WTC11 (cell line): ENCODE measurements at regions not wholly inside any gene's neighbourhood (a gene's known extent, or its start where the extent isn't known, plus 50 kb on each side); places are given as distances from the start of the nearest gene placed in this dataset.

Experiments
- ATAC-seq: fragments of 200-7000 bp; cut with Tn5 transposase; 2 replicates; pipeline ENCODE4 v1.10.0; 2021; ENCODE audit warnings: mild to moderate bottlenecking, moderate library complexity
- CTCF ChIA-PET: fragments of 300-600 bp; sonication (Branson Sonifier 250); formaldehyde crosslinking; loops from one replicate; lab custom pipeline; 2021; ENCODE audit warnings: antibody characterized with exemption; lab: Charles Lee
- POLR2A ChIA-PET: fragments of 350-600 bp; sonication (Branson Sonifier 250); formaldehyde crosslinking; loops from one replicate; lab custom pipeline; 2021; ENCODE audit warnings: antibody characterized with exemption; lab: Charles Lee
- DNase-seq: peaks from one replicate; pipeline ENCODE4 v3.0.0; 2021; ENCODE audit warnings: low spot score
- H3K27ac Mint-ChIP-seq: 2 replicates; pipeline ENCODE4 v1.8.0; 2021; ENCODE audit warnings: mixed read lengths
- H3K27me3 Mint-ChIP-seq: 2 replicates; pipeline ENCODE4 v1.8.0; 2021; ENCODE audit warnings: low read depth, mild to moderate bottlenecking, moderate library complexity, mixed read lengths
- H3K36me3 Mint-ChIP-seq: 2 replicates; pipeline ENCODE4 v1.8.0; 2021; ENCODE audit warnings: mixed read lengths
- H3K4me1 Mint-ChIP-seq: 2 replicates; pipeline ENCODE4 v1.8.0; 2022; ENCODE audit warnings: mixed read lengths
- H3K4me3 Mint-ChIP-seq: 2 replicates; pipeline ENCODE4 v1.8.0; 2021; ENCODE audit warnings: mild to moderate bottlenecking, moderate library complexity, mixed read lengths
- H3K9me3 Mint-ChIP-seq: 2 replicates; pipeline ENCODE4 v1.8.0; 2021; ENCODE audit warnings: mixed read lengths
- CREB1 ChIP-seq: sonication (generic); formaldehyde crosslinking; IDR thresholded peaks from 2 replicates; pipeline ENCODE4 v1.8.0; 2023; ENCODE audit warnings: mild to moderate bottlenecking, missing genetic modification reagents
- ETV6 ChIP-seq: sonication (generic); formaldehyde crosslinking; IDR thresholded peaks from 2 replicates; pipeline ENCODE4 v1.8.1; 2022; ENCODE audit warnings: mild to moderate bottlenecking, missing genetic modification reagents
- IRF2 ChIP-seq: sonication (generic); formaldehyde crosslinking; IDR thresholded peaks from 2 replicates; pipeline ENCODE4 v1.8.0; 2022; ENCODE audit warnings: low read depth, missing genetic modification reagents, borderline replicate concordance
- MYBL2 ChIP-seq: sonication (generic); formaldehyde crosslinking; IDR thresholded peaks from 2 replicates; pipeline ENCODE4 v1.8.1; 2023; ENCODE audit warnings: mild to moderate bottlenecking, moderate library complexity, missing genetic modification reagents
- NR1H2 ChIP-seq: sonication (generic); formaldehyde crosslinking; IDR thresholded peaks from 2 replicates; pipeline ENCODE4 v1.9.0; 2021; ENCODE audit warnings: mild to moderate bottlenecking, moderate library complexity, missing genetic modification reagents
- NR2C2 ChIP-seq: sonication (generic); formaldehyde crosslinking; IDR thresholded peaks from 2 replicates; pipeline ENCODE4 v1.8.0; 2022; ENCODE audit warnings: mild to moderate bottlenecking, missing genetic modification reagents
- OVOL2 ChIP-seq: fragments of 250-450 bp; sonication (Bioruptor Pico); IDR thresholded peaks from 2 replicates; pipeline ENCODE4 v1.9.0; 2021; ENCODE audit warnings: mild to moderate bottlenecking, borderline replicate concordance
- RELA ChIP-seq: sonication (generic); formaldehyde crosslinking; IDR thresholded peaks from 2 replicates; pipeline ENCODE4 v1.8.1; 2022; ENCODE audit warnings: missing genetic modification reagents, mild to moderate bottlenecking, borderline replicate concordance
- SOX15 ChIP-seq: fragments of 250-450 bp; sonication (Bioruptor Pico); IDR thresholded peaks from 2 replicates; pipeline ENCODE4 v1.9.0; 2021; ENCODE audit warnings: mild to moderate bottlenecking
- SP1 ChIP-seq: sonication (generic); formaldehyde crosslinking; conservative IDR thresholded peaks from 2 replicates; pipeline ENCODE4 v1.8.1; 2022; ENCODE audit warnings: missing genetic modification reagents
- TP53 ChIP-seq: sonication (generic); formaldehyde crosslinking; IDR thresholded peaks from 2 replicates; pipeline ENCODE4 v1.8.1; 2023; ENCODE audit warnings: mild to moderate bottlenecking, missing genetic modification reagents
- ZBTB21 ChIP-seq: sonication (generic); formaldehyde crosslinking; IDR thresholded peaks from 2 replicates; pipeline ENCODE4 v1.8.1; 2023; ENCODE audit warnings: mild to moderate bottlenecking, missing genetic modification reagents, borderline replicate concordance
- ZNF219 ChIP-seq: sonication (generic); formaldehyde crosslinking; IDR thresholded peaks from 2 replicates; pipeline ENCODE4 v1.8.0; 2023; ENCODE audit warnings: missing genetic modification reagents, mild to moderate bottlenecking, borderline replicate concordance
- ZNF232 ChIP-seq: sonication (generic); formaldehyde crosslinking; IDR thresholded peaks from 2 replicates; pipeline ENCODE4 v1.8.0; 2022; ENCODE audit warnings: mild to moderate bottlenecking, missing genetic modification reagents
- ZNF416 ChIP-seq: fragments of 250-450 bp; sonication (Bioruptor Pico); IDR thresholded peaks from 2 replicates; pipeline ENCODE4 v1.9.0; 2021; ENCODE audit warnings: mild to moderate bottlenecking, inconsistent platforms
- ZNF425 ChIP-seq: fragments of 250-450 bp; sonication (Bioruptor Pico); conservative IDR thresholded peaks from 2 replicates; pipeline ENCODE4 v1.9.0; 2021; ENCODE audit warnings: mild to moderate bottlenecking
- ZNF512 ChIP-seq: sonication (generic); formaldehyde crosslinking; IDR thresholded peaks from 2 replicates; pipeline ENCODE4 v1.8.1; 2022; ENCODE audit warnings: missing genetic modification reagents, borderline replicate concordance
- TF ChIP-seq, protein P1 (sequence below): sonication (generic); formaldehyde crosslinking; IDR thresholded peaks from 2 replicates; pipeline ENCODE4 v1.8.1; 2022; ENCODE audit warnings: mild to moderate bottlenecking, moderate library complexity, missing genetic modification reagents
- TF ChIP-seq, protein P2 (sequence below): fragments of 250-450 bp; sonication (Bioruptor Pico); IDR thresholded peaks from 2 replicates; pipeline ENCODE4 v1.9.0; 2021; ENCODE audit warnings: moderate library complexity, mild to moderate bottlenecking, inconsistent platforms, borderline replicate concordance
- TF ChIP-seq, protein P3 (sequence below): sonication (generic); formaldehyde crosslinking; IDR thresholded peaks from 2 replicates; pipeline ENCODE4 v1.8.0; 2023; ENCODE audit warnings: mild to moderate bottlenecking, missing genetic modification reagents
- TF ChIP-seq, protein P4 (sequence below): sonication (generic); formaldehyde crosslinking; IDR thresholded peaks from 2 replicates; pipeline ENCODE4 v1.8.0; 2022; ENCODE audit warnings: mild to moderate bottlenecking, missing genetic modification reagents

GRCh38 chr4:155037031-155037430 is 171.4 kb upstream of the NPY2R start (continued):
- no peak for TF ChIP-seq ZNF425 (CRISPR knock-in tag)

DNA sequence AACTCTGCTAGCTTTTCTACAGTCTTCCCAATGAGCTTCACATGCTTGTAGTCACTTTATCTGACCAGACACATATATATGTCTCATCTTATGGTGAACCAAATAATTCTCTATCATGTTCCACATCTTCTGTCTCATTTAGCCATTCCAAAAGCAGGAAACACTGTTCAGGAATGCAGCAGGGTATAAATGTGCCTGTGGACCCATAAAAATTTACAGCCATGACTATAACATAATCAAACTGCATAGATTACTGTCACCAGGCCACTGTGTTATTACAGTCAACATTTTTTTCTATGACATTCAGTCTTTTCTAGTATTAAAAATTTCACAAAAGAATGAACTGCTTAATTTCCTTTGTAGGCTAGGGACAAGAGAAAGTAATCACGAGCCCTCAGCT is 170.0 kb upstream of the NPY2R start:
- no peak overlapping the region for H3K27ac Mint-ChIP-seq
- ChIA-PET CTCF (interaction anchor here (1.7 kb wide), 1 partner anchor 22 kb away, joined by 4 read pairs; no protein-coding TSS in a partner anchor), POLR2A (no interaction called here)
- ATAC-seq (no peak), DNase-seq (no peak)
- no peak overlapping the region for H3K4me3 Mint-ChIP-seq
- no peaks in the 10 kb centered on the region for H3K4me1 Mint-ChIP-seq
- peaks cover 4% of the 10 kb centered on the region for H3K9me3 Mint-ChIP-seq
- no peaks in the 10 kb centered on the region; the same call in 1 of the 2 replicates for H3K27me3 Mint-ChIP-seq
- TF ChIP-seq TP53, result no peak
- no peak for TF ChIP-seq ZNF512 (CRISPR knock-in tag)
- no peak for TF ChIP-seq SOX15 (CRISPR knock-in tag)
- TF ChIP-seq, protein P1, sequence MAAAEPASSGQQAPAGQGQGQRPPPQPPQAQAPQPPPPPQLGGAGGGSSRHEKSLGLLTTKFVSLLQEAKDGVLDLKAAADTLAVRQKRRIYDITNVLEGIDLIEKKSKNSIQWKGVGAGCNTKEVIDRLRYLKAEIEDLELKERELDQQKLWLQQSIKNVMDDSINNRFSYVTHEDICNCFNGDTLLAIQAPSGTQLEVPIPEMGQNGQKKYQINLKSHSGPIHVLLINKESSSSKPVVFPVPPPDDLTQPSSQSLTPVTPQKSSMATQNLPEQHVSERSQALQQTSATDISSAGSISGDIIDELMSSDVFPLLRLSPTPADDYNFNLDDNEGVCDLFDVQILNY (CRISPR knock-in tag), result no peak
- TF ChIP-seq ZNF416 (CRISPR knock-in tag), result no peak
- TF ChIP-seq ZNF232 (CRISPR knock-in tag), result no peak
- TF ChIP-seq ETV6 (CRISPR knock-in tag), result no peak
- no peak for TF ChIP-seq SP1 (CRISPR knock-in tag)
- TF ChIP-seq, protein P2, sequence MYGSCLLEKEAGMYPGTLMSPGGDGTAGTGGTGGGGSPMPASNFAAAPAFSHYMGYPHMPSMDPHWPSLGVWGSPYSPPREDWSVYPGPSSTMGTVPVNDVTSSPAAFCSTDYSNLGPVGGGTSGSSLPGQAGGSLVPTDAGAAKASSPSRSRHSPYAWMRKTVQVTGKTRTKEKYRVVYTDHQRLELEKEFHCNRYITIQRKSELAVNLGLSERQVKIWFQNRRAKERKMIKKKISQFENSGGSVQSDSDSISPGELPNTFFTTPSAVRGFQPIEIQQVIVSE, result no peak
- TF ChIP-seq, protein P3, sequence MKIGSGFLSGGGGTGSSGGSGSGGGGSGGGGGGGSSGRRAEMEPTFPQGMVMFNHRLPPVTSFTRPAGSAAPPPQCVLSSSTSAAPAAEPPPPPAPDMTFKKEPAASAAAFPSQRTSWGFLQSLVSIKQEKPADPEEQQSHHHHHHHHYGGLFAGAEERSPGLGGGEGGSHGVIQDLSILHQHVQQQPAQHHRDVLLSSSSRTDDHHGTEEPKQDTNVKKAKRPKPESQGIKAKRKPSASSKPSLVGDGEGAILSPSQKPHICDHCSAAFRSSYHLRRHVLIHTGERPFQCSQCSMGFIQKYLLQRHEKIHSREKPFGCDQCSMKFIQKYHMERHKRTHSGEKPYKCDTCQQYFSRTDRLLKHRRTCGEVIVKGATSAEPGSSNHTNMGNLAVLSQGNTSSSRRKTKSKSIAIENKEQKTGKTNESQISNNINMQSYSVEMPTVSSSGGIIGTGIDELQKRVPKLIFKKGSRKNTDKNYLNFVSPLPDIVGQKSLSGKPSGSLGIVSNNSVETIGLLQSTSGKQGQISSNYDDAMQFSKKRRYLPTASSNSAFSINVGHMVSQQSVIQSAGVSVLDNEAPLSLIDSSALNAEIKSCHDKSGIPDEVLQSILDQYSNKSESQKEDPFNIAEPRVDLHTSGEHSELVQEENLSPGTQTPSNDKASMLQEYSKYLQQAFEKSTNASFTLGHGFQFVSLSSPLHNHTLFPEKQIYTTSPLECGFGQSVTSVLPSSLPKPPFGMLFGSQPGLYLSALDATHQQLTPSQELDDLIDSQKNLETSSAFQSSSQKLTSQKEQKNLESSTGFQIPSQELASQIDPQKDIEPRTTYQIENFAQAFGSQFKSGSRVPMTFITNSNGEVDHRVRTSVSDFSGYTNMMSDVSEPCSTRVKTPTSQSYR, result no peak
- TF ChIP-seq RELA (CRISPR knock-in tag), result no peak
- no peak for TF ChIP-seq NR1H2
- no peak for TF ChIP-seq CREB1 (CRISPR knock-in tag)
- TF ChIP-seq MYBL2 (CRISPR knock-in tag), result no peak
- TF ChIP-seq, protein P4, sequence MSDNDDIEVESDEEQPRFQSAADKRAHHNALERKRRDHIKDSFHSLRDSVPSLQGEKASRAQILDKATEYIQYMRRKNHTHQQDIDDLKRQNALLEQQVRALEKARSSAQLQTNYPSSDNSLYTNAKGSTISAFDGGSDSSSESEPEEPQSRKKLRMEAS (CRISPR knock-in tag), result no peak
- no peak for TF ChIP-seq ZBTB21 (CRISPR knock-in tag)
- no peak for TF ChIP-seq IRF2 (CRISPR knock-in tag)
- TF ChIP-seq OVOL2 (CRISPR knock-in tag), result no peak
- no peak for TF ChIP-seq NR2C2 (CRISPR knock-in tag)
- no peak for TF ChIP-seq ZNF219 (CRISPR knock-in tag)
- H3K36me3 Mint-ChIP-seq, result no peaks in the 10 kb centered on the region
